ENCODE measurements at regions not wholly inside any gene's neighbourhood (a gene's known extent, or its start where the extent isn't known, plus 50 kb on each side); places are given as distances from the start of the nearest gene placed in this dataset.

DNA sequence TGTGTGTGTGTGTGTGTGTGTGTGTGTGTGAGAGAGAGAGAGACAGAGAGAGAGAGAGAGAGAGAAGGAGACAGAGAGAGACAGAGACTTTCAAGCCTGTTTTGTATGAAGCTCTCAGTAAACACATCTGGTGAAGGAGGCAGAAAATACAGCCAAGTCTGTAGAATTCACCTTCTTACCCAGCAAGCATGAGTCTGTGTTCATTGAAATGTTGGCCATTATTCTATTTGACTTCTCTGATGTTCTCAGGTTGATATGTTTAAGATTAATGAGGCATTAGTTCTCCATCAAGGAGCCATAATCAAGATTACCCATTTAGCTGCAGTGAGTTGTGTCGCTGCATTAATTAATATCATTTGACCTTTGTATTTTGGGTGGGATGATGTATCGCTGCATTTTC, 895.8 kb upstream of the EEF2KMT start:
- no peak for DNase-seq
- 93 to 95% (median 95%) methylated on average over 2 of the region's 2 CpGs for WGBS, 4 donors
- H3K27me3 ChIP-seq, result no peaks in the 10 kb centered on the region
- TF ChIP-seq POLR2A (IDR thresholded peaks at IDR 0.05), result no peak
- TF ChIP-seq, protein P1, sequence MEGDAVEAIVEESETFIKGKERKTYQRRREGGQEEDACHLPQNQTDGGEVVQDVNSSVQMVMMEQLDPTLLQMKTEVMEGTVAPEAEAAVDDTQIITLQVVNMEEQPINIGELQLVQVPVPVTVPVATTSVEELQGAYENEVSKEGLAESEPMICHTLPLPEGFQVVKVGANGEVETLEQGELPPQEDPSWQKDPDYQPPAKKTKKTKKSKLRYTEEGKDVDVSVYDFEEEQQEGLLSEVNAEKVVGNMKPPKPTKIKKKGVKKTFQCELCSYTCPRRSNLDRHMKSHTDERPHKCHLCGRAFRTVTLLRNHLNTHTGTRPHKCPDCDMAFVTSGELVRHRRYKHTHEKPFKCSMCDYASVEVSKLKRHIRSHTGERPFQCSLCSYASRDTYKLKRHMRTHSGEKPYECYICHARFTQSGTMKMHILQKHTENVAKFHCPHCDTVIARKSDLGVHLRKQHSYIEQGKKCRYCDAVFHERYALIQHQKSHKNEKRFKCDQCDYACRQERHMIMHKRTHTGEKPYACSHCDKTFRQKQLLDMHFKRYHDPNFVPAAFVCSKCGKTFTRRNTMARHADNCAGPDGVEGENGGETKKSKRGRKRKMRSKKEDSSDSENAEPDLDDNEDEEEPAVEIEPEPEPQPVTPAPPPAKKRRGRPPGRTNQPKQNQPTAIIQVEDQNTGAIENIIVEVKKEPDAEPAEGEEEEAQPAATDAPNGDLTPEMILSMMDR (IDR thresholded peaks at IDR 0.05), result no peak
- no peaks in the 10 kb centered on the region for H3K36me3 ChIP-seq
- H3K4me1 ChIP-seq, result no peaks in the 10 kb centered on the region
- H3K9me3 ChIP-seq, result peaks cover 0 to 22% (median 0%) of the 10 kb centered on the region in 12 donors
- no peak overlapping the region for H3K27ac ChIP-seq
- intact Hi-C loops (cut with DNase I), result no loop called here
- no peak overlapping the region for H3K4me3 ChIP-seq
- no peak for ATAC-seq

DNA sequence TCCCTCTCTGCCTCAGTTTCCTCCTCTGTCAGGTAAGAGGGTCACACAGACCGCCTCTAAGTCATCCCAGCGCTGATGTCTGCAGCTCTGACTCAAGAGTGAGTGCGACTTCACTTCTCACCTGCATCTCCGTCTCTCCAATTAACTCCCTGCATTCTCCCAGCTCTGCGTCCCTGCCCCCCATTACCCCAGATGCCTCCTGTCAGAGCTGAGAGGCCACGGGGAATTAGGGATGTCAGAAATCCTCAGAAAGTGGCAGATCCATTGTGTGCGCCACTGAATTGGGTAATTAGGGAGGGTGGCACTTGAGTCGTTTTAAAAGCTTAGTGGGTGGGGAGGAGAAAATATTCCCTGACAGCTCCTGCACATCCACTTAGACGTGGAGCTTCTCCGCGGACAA, 885.4 kb upstream of the EEF2KMT start:
- H3K36me3 ChIP-seq, result no peaks in the 10 kb centered on the region
- no peaks in the 10 kb centered on the region for H3K4me1 ChIP-seq
- no peak for DNase-seq
- no peak overlapping the region for H3K27ac ChIP-seq
- peaks cover 0 to 7% (median 0%) of the 10 kb centered on the region in 9 donors for H3K27me3 ChIP-seq
- TF ChIP-seq POLR2A (IDR thresholded peaks at IDR 0.05), result no peak
- TF ChIP-seq, protein P1 (IDR thresholded peaks at IDR 0.05), result no peak
- no peak overlapping the region for H3K4me3 ChIP-seq
- no peaks in the 10 kb centered on the region for H3K9me3 ChIP-seq
- ATAC-seq, result no peak
- 20 to 30% (median 24%) methylated on average over 11 of the region's 11 CpGs for WGBS, 4 donors
- intact Hi-C loops (cut with DNase I), result no loop called here

DNA sequence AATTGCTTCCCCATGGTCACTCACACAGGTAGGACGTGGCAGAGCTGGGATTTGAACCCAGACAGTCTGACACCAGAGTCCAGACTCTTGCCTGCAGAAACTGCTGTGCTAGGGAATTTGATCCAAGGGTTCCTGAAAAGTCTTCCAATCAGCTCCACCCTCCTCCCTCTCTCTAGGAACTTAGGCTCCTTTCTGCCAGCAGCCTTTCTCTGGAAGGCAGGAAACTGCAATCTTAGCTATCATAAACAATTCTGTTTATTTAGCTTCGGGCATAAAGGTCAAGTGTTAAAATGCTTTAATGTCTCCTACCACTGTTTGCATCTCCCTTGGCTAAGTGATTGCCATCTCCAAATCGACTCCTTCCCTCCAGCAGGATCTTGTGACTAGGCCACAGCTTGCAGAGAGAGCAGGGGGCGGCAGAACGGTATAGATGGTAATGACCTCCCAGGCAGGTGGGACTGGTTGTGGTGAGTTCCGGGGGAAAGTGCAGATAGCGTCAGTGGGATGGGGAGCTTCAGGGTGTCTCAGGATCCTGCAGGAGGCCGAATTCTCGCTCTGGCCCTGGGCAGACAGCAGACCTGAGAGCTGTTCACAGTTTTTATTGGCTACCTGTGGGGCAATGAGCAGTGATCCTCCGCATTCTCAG, 882.4 kb upstream of the EEF2KMT start:
- peaks cover 0 to 7% (median 0%) of the 10 kb centered on the region in 9 donors for H3K27me3 ChIP-seq
- TF ChIP-seq, protein P1 (IDR thresholded peaks at IDR 0.05), result no peak
- TF ChIP-seq POLR2A (IDR thresholded peaks at IDR 0.05), result no peak
- H3K9me3 ChIP-seq, result no peaks in the 10 kb centered on the region
- ATAC-seq (no peak), DNase-seq (no peak)
- no peak overlapping the region for H3K27ac ChIP-seq
- no peaks in the 10 kb centered on the region for H3K4me1 ChIP-seq
- WGBS, 4 donors, result 11 to 16% (median 14%) methylated on average over 10 of the region's 10 CpGs
- no peak overlapping the region for H3K4me3 ChIP-seq
- intact Hi-C loops (cut with DNase I), result no loop called here
- no peaks in the 10 kb centered on the region for H3K36me3 ChIP-seq

DNA sequence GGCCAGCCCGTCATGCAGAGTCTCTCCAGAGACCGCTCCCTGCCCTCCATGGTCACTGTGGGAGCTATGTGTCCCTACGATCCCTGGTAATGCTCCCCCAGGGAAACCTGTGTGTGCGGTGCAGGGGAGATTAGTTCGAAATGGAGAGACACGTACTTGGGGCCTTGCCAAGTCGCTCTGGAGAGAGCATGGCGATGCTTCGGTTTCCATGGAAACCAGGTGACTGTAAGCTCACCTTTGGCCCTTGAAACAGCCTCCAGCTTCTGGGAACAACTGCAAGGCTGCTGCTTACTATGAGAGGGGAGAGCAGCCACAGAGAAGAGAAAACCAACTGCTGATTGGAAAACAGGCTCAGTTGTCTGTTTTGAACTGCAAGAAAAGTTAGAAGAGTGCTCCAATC, 879.7 kb upstream of the EEF2KMT start:
- no peaks in the 10 kb centered on the region for H3K4me1 ChIP-seq
- H3K36me3 ChIP-seq, result no peaks in the 10 kb centered on the region
- H3K27me3 ChIP-seq, result no peaks in the 10 kb centered on the region
- H3K4me3 ChIP-seq, result no peak overlapping the region
- no peaks in the 10 kb centered on the region for H3K9me3 ChIP-seq
- no peak overlapping the region for H3K27ac ChIP-seq
- intact Hi-C loops (cut with DNase I), result no loop called here
- no peak for DNase-seq
- WGBS, 4 donors, result 68 to 79% (median 74%) methylated on average over 8 to 9 of the region's 9 CpGs
- TF ChIP-seq, protein P1 (IDR thresholded peaks at IDR 0.05), result no peak
- no peak for TF ChIP-seq POLR2A (IDR thresholded peaks at IDR 0.05)
- ATAC-seq, result no peak

Measured in heart left ventricle (tissue), 16 donors.